Neural cell (in vitro differentiated cells): ENCODE measurements at regions not wholly inside any gene's neighbourhood (a gene's known extent, or its start where the extent isn't known, plus 50 kb on each side); places are given as distances from the start of the nearest gene placed in this dataset.
"Not testable (repeated sequence)": the region's sequence is repeated elsewhere in the genome, so short reads cannot be mapped to it uniquely, and the experiment has no call there.

ENCODE experiments used
- H2AFZ ChIP-seq: fragments of 200-600, 300-800 bp; sonication (generic), shearing (Covaris generic); 2 replicates; pipeline ENCODE4 v1.6.0; 2014; ENCODE audit warnings: low read depth, mild to moderate bottlenecking, antibody characterized with exemption, low read length, moderate library complexity
- H3F3A ChIP-seq: fragments of 200-600 bp; shearing (Covaris generic); 2 replicates; pipeline ENCODE4 v1.6.1; 2016; ENCODE audit warnings: mild to moderate bottlenecking, moderate library complexity, mixed read lengths, antibody characterized with exemption, low read length; ENCODE audit not compliant: insufficient read depth, poor library complexity, severe bottlenecking
- H3K27ac ChIP-seq: fragments of 200-600, 300-800 bp; sonication (generic), shearing (Covaris generic); 2 replicates; pipeline ENCODE4 v1.5.1; 2014; ENCODE audit warnings: mild to moderate bottlenecking, low read length, moderate library complexity
- H3K27me3 ChIP-seq: fragments of 300-800, 200-600 bp; sonication (generic), shearing (Covaris generic); 2 replicates; pipeline ENCODE4 v1.6.0; 2014; ENCODE audit warnings: mild to moderate bottlenecking, low read depth, low read length, moderate library complexity; ENCODE audit not compliant: insufficient read depth
- H3K36me3 ChIP-seq: fragments of 300-800, 200-600 bp; sonication (generic), shearing (Covaris generic); 2 replicates; pipeline ENCODE4 v1.5.1; 2014; ENCODE audit warnings: mild to moderate bottlenecking, antibody characterized with exemption, low read length, moderate library complexity; ENCODE audit not compliant: insufficient read depth
- H3K4me2 ChIP-seq: fragments of 300-800, 200-600 bp; sonication (generic), shearing (Covaris generic); 2 replicates; pipeline ENCODE4 v1.6.0; 2014; ENCODE audit warnings: mild to moderate bottlenecking, low read length
- H3K4me3 ChIP-seq: fragments of 300-800, 200-600 bp; sonication (generic), shearing (Covaris generic); 2 replicates; pipeline ENCODE4 v1.5.1; 2014; ENCODE audit warnings: mild to moderate bottlenecking, low read length, moderate library complexity
- H3K79me2 ChIP-seq: fragments of 200-600 bp; shearing (Covaris generic); replicated peaks from 2 replicates; pipeline ENCODE4 v1.6.0; 2014; ENCODE audit warnings: mild to moderate bottlenecking, low read length, moderate library complexity; ENCODE audit not compliant: insufficient read depth
- H3K9ac ChIP-seq: fragments of 300-800, 200-600 bp; sonication (generic), shearing (Covaris generic); 2 replicates; pipeline ENCODE4 v1.6.1; 2016; ENCODE audit warnings: mild to moderate bottlenecking, low read length, mixed read lengths
- H3K9me2 ChIP-seq: fragments of 200-600 bp; shearing (Covaris generic); 2 replicates; pipeline ENCODE4 v1.6.1; 2016; ENCODE audit warnings: mild to moderate bottlenecking, low read length, mixed read lengths; ENCODE audit not compliant: insufficient read depth
- H3K9me3 ChIP-seq: fragments of 200-600, 300-800 bp; sonication (generic), shearing (Covaris generic); 2 replicates; pipeline ENCODE4 v1.6.1; 2016; ENCODE audit warnings: mild to moderate bottlenecking, mixed run types, low read length, moderate library complexity, mixed read lengths
- H4K20me1 ChIP-seq: fragments of 200-600 bp; shearing (Covaris generic); 2 replicates; pipeline ENCODE4 v1.6.1; 2016; ENCODE audit warnings: mild to moderate bottlenecking, mixed run types; ENCODE audit not compliant: insufficient read depth
- CTCF ChIP-seq: fragments of 450-650 bp; IDR thresholded peaks from 2 replicates; pipeline ENCODE4 v1.5.1; 2014; ENCODE audit warnings: antibody characterized with exemption, mild to moderate bottlenecking, moderate library complexity; ENCODE audit not compliant: poor library complexity, severe bottlenecking
- EP300 ChIP-seq: fragments of 450-650 bp; conservative IDR thresholded peaks from 2 replicates; pipeline ENCODE4 v1.6.1; 2014; ENCODE audit warnings: antibody characterized with exemption, mild to moderate bottlenecking, moderate library complexity; ENCODE audit not compliant: poor library complexity, severe bottlenecking
- EZH2 ChIP-seq: fragments of 200-600, 300-800 bp; shearing (Covaris generic), sonication (generic); IDR thresholded peaks from 2 replicates; pipeline ENCODE4 v1.6.1; 2014; ENCODE audit warnings: antibody characterized with exemption, low read length, borderline replicate concordance, mild to moderate bottlenecking; ENCODE audit not compliant: insufficient read depth, poor library complexity, severe bottlenecking
- MXI1 ChIP-seq: fragments of 450-650 bp; conservative IDR thresholded peaks from 2 replicates; pipeline ENCODE4 v1.6.1; 2014; ENCODE audit warnings: antibody characterized with exemption, mild to moderate bottlenecking; ENCODE audit not compliant: poor library complexity, severe bottlenecking
- POLR2AphosphoS5 ChIP-seq: IDR thresholded peaks from 2 replicates; pipeline ENCODE4 v1.6.1; 2012
- RAD21 ChIP-seq: fragments of 450-650 bp; conservative IDR thresholded peaks from 2 replicates; pipeline ENCODE4 v1.6.1; 2014; ENCODE audit warnings: antibody characterized with exemption, mild to moderate bottlenecking, moderate library complexity
- REST ChIP-seq: IDR thresholded peaks from 2 replicates; pipeline ENCODE4 v1.6.1; 2012; ENCODE audit warnings: borderline replicate concordance
- SMC3 ChIP-seq: fragments of 450-650 bp; conservative IDR thresholded peaks from 2 replicates; pipeline ENCODE4 v1.6.1; 2014; ENCODE audit warnings: antibody characterized with exemption, mild to moderate bottlenecking, moderate library complexity; ENCODE audit not compliant: poor library complexity
- TAF1 ChIP-seq: IDR thresholded peaks from 2 replicates; pipeline ENCODE4 v1.6.1; 2012; ENCODE audit warnings: low read depth

DNA sequence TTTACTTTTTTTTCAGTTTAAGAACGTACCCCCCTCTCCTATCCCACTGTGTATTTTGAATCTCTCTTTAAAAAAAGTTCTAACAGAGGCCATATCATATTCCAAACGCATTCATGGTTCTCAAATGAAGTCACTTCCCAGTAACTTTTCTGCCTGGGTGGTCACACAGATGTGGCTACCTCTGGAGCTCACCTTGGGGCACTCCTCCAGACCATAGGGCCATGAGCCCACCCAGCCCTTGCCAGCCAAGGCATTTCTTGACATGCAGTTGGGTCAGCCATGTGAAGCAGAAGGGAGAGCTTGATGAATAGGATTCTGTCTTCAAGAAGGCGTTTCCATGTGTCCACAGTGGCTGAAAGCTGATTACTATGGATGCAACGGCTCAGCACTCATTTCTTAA is 239.3 kb downstream of the RAB11FIP2 start:
- Histone ChIP-seq H3K36me3 (no peaks in the 10 kb centered on the region), H3K9me3 (peaks cover 5% of the 10 kb centered on the region), H4K20me1 (no peaks in the 10 kb centered on the region), H3F3A (no peaks in the 10 kb centered on the region), H3K4me2 (no peak overlapping the region), H2AFZ (no peak overlapping the region), H3K9ac (no peak overlapping the region), H3K27ac (no peak overlapping the region), H3K9me2 (no peaks in the 10 kb centered on the region), H3K79me2 (no peaks in the 10 kb centered on the region), H3K4me3 (no peak overlapping the region), H3K27me3 (peaks cover 5% of the 10 kb centered on the region)
- no peak for TF ChIP-seq POLR2AphosphoS5
- no peak for TF ChIP-seq MXI1
- TF ChIP-seq EZH2 = no peak
- no peak for TF ChIP-seq REST
- no peak for TF ChIP-seq SMC3
- TF ChIP-seq RAD21 = no peak
- TF ChIP-seq TAF1 = no peak
- no peak for TF ChIP-seq EP300
- TF ChIP-seq CTCF = no peak

GRCh38 chr10:117815816-117816215 is 230.9 kb downstream of the RAB11FIP2 start:
- H3F3A ChIP-seq = not testable (repeated sequence)

GRCh38 chr10:117817116-117817515 is 229.6 kb downstream of the RAB11FIP2 start:
- no peak overlapping the region for H3K9ac ChIP-seq

More at GRCh38 chr10:117815816-117816215, 230.9 kb downstream of the RAB11FIP2 start:
- H3K79me2 ChIP-seq, H3K4me3 ChIP-seq, H3K27me3 ChIP-seq, H3K36me3 ChIP-seq, H3K4me2 ChIP-seq, H4K20me1 ChIP-seq, H3K9ac ChIP-seq, H3K9me2 ChIP-seq, H3K27ac ChIP-seq, H2AFZ ChIP-seq, H3K9me3 ChIP-seq: not testable (repeated sequence)

More at GRCh38 chr10:117817116-117817515, 229.6 kb downstream of the RAB11FIP2 start:
- Histone ChIP-seq H3K4me3 (no peak overlapping the region), H4K20me1 (no peaks in the 10 kb centered on the region), H3K4me2 (no peak overlapping the region), H3K27ac (no peak overlapping the region), H3K9me2 (no peaks in the 10 kb centered on the region), H3K9me3 (peaks cover 2% of the 10 kb centered on the region), H2AFZ (no peak overlapping the region), H3F3A (no peaks in the 10 kb centered on the region), H3K79me2 (no peaks in the 10 kb centered on the region), H3K36me3 (no peaks in the 10 kb centered on the region), H3K27me3 (no peaks in the 10 kb centered on the region)
- TF ChIP-seq CTCF = no peak
- TF ChIP-seq MXI1 = no peak
- TF ChIP-seq EZH2 = no peak
- no peak for TF ChIP-seq REST
- TF ChIP-seq SMC3 = no peak
- no peak for TF ChIP-seq TAF1
